ENCODE measurements at regions not wholly inside any gene's neighbourhood (a gene's known extent, or its start where the extent isn't known, plus 50 kb on each side); places are given as distances from the start of the nearest gene placed in this dataset.

DNA sequence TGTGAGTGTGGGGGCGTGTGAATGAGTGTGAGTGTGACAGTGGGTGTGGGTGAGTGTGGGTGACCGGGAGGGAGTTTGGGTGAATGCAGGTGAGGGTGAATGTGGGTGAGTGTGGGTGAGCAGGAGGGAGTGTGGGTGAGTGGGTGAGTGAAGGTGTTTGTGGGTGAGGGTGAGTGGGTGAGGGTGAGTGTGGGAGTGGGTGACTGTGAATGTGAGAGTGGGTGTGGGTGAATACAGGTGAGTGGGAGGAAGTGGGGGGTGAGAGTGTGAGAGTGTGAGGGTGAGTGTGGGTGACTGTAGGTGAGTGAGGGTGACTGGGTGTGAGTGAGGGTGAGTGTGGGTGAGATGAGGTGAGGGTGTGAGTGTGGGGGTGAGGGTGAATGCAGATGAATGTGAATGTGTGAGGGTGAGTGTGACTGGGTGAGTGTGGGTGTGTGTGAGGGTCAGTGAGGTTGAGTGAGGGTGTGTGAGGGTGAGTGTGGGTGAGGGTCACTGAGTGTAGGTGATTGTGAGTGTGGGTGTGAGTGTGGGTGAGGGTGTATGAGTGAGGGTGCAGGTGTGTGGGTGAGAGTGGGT lies 1677.3 kb upstream of the TENM3 start:
- Mint-ChIP-seq H3K4me1 (peaks cover 3% of the 10 kb centered on the region), H3K9me3 (peaks cover 0 to 26% (median 4%) of the 10 kb centered on the region in 7 donors), H3K36me3 (no peaks in the 10 kb centered on the region), H3K4me3 (no peak overlapping the region), H3K27me3 (ENCODE audit: low read depth in 3 of 3) (no peaks in the 10 kb centered on the region), H3K27ac (no peak overlapping the region)
- Histone ChIP-seq H3K9ac (ENCODE audit: insufficient read depth, low read length, poor library complexity, severe bottlenecking) (no peak overlapping the region), H2AFZ (ENCODE audit: insufficient read depth, low read depth, low read length, poor library complexity, severe bottlenecking) (no peak overlapping the region), H3K4me3 (replicated peaks in 1 of 3; ENCODE audit: low read depth in 2 of 3, low read length in 3 of 3) (no peak overlapping the region), H3K4me1 (ENCODE audit: control insufficient read depth in 1 of 2, insufficient read depth in 2 of 2, low read length in 2 of 2) (no peaks in the 10 kb centered on the region), H3K27ac (ENCODE audit: low read depth in 1 of 2, low read length in 2 of 2) (no peak overlapping the region), H3K36me3 (replicated peaks in 1 of 2; ENCODE audit: control insufficient read depth in 1 of 2, insufficient read depth in 2 of 2, low read length in 2 of 2) (no peaks in the 10 kb centered on the region), H3K27me3 (ENCODE audit: control insufficient read depth in 2 of 2, insufficient read depth in 2 of 2, low read length in 2 of 2) (no peaks in the 10 kb centered on the region), H4K20me1 (ENCODE audit: insufficient read depth, low read length) (no peaks in the 10 kb centered on the region), H3K4me2 (replicated peaks; ENCODE audit: extremely low read depth, low read length, poor library complexity, severe bottlenecking) (no peak overlapping the region), H3K79me2 (ENCODE audit: insufficient read depth, low read length) (no peaks in the 10 kb centered on the region), H3K9me3 (replicated peaks in 1 of 2; ENCODE audit: control insufficient read depth in 1 of 2, insufficient read depth in 1 of 2, low read length in 2 of 2) (peaks cover 4 to 14% of the 10 kb centered on the region in 2 donors)
- WGBS (ENCODE audit: insufficient coverage) = 79% methylated on average over 2 of the region's 2 CpGs
- TF ChIP-seq, protein P1, sequence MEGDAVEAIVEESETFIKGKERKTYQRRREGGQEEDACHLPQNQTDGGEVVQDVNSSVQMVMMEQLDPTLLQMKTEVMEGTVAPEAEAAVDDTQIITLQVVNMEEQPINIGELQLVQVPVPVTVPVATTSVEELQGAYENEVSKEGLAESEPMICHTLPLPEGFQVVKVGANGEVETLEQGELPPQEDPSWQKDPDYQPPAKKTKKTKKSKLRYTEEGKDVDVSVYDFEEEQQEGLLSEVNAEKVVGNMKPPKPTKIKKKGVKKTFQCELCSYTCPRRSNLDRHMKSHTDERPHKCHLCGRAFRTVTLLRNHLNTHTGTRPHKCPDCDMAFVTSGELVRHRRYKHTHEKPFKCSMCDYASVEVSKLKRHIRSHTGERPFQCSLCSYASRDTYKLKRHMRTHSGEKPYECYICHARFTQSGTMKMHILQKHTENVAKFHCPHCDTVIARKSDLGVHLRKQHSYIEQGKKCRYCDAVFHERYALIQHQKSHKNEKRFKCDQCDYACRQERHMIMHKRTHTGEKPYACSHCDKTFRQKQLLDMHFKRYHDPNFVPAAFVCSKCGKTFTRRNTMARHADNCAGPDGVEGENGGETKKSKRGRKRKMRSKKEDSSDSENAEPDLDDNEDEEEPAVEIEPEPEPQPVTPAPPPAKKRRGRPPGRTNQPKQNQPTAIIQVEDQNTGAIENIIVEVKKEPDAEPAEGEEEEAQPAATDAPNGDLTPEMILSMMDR (IDR thresholded peaks at IDR 0.05) = no peak
- DNase-seq = no peak
- intact Hi-C loops (cut with micrococcal nuclease) = no loop called here

GRCh38 chr4:180566492-180566891 lies 1676.7 kb upstream of the TENM3 start:
- no peak overlapping the region for H3K27ac Mint-ChIP-seq
- H3K4me1 Mint-ChIP-seq = no peaks in the 10 kb centered on the region
- Histone ChIP-seq H3K9me3 (replicated peaks in 1 of 2; ENCODE audit: control insufficient read depth in 1 of 2, insufficient read depth in 1 of 2, low read length in 2 of 2) (peaks cover 4 to 14% of the 10 kb centered on the region in 2 donors), H3K79me2 (ENCODE audit: insufficient read depth, low read length) (no peaks in the 10 kb centered on the region), H3K9ac (ENCODE audit: insufficient read depth, low read length, poor library complexity, severe bottlenecking) (no peak overlapping the region), H3K4me1 (ENCODE audit: control insufficient read depth in 1 of 2, insufficient read depth in 2 of 2, low read length in 2 of 2) (no peaks in the 10 kb centered on the region), H2AFZ (ENCODE audit: insufficient read depth, low read depth, low read length, poor library complexity, severe bottlenecking) (no peak overlapping the region), H3K4me3 (replicated peaks in 1 of 3; ENCODE audit: low read depth in 2 of 3, low read length in 3 of 3) (no peak overlapping the region), H4K20me1 (ENCODE audit: insufficient read depth, low read length) (no peaks in the 10 kb centered on the region), H3K4me2 (replicated peaks; ENCODE audit: extremely low read depth, low read length, poor library complexity, severe bottlenecking) (no peak overlapping the region), H3K36me3 (replicated peaks in 1 of 2; ENCODE audit: control insufficient read depth in 1 of 2, insufficient read depth in 2 of 2, low read length in 2 of 2) (no peaks in the 10 kb centered on the region), H3K27ac (ENCODE audit: low read depth in 1 of 2, low read length in 2 of 2) (no peak overlapping the region), H3K27me3 (ENCODE audit: control insufficient read depth in 2 of 2, insufficient read depth in 2 of 2, low read length in 2 of 2) (no peaks in the 10 kb centered on the region)
- H3K9me3 Mint-ChIP-seq = peaks cover 0 to 26% (median 4%) of the 10 kb centered on the region in 7 donors
- intact Hi-C loops (cut with micrococcal nuclease) = no loop called here
- WGBS (ENCODE audit: insufficient coverage) = 66% methylated on average over 2 of the region's 2 CpGs
- no peak for DNase-seq
- no peaks in the 10 kb centered on the region for H3K27me3 Mint-ChIP-seq (ENCODE audit: low read depth in 3 of 3)
- H3K36me3 Mint-ChIP-seq = no peaks in the 10 kb centered on the region
- H3K4me3 Mint-ChIP-seq = no peak overlapping the region
- TF ChIP-seq, protein P1 (IDR thresholded peaks at IDR 0.05) = no peak

All from CD14-positive monocyte (primary cell).